SK-N-SH (cell line): ENCODE measurements at regions not wholly inside any gene's neighbourhood (a gene's known extent, or its start where the extent isn't known, plus 50 kb on each side); places are given as distances from the start of the nearest gene placed in this dataset.

Source experiments
- CTCF ChIA-PET: fragments of 300-600, 350-600 bp; formaldehyde crosslinking; extraction: SDS; loops from one replicate; lab custom pipeline; 2021; lab: Yijun Ruan, JAX
- POLR2A ChIA-PET: fragments of 350-600 bp; sonication (Branson Sonifier 250); formaldehyde crosslinking; extraction: SDS; loops from one replicate; lab custom pipeline; 2020; ENCODE audit warnings: antibody characterized with exemption, inconsistent platforms; lab: Yijun Ruan, JAX
- DNase-seq: peaks from one replicate; pipeline ENCODE4 v3.0.0; 2012
- H2AFZ ChIP-seq: fragments of 200-600 bp; sonication (generic); 2 replicates; pipeline ENCODE4 v1.8.1; 2016; ENCODE audit warnings: antibody characterized with exemption, mild to moderate bottlenecking, low read depth
- H3F3A ChIP-seq: fragments of 200-600 bp; sonication (generic); replicated peaks from 2 replicates; pipeline ENCODE3; 2016; ENCODE audit warnings: antibody characterized with exemption, mild to moderate bottlenecking; ENCODE audit not compliant: insufficient read depth
- H3K27ac ChIP-seq, 2 experiments: fragments of 200-500 bp in 1 of 2; fragments of 200-600 bp in 1 of 2; sonication (Bioruptor generic) in 1 of 2; sonication (generic), shearing (Covaris generic) in 1 of 2; 2 replicates each; pipeline versions ENCODE4 v1.5.1 to v1.6.1; 2014 to 2016; ENCODE audit warnings: low read depth in 2 of 2, inconsistent platforms in 1 of 2, low read length in 1 of 2, mild to moderate bottlenecking in 1 of 2, mixed read lengths in 1 of 2
- H3K27me3 ChIP-seq: fragments of 200-600 bp; sonication (generic), shearing (Covaris generic); 2 replicates; pipeline ENCODE4 v1.6.1; 2016; ENCODE audit warnings: mixed run types; ENCODE audit not compliant: insufficient read depth
- H3K36me3 ChIP-seq, 2 experiments: fragments of 200-500 bp in 1 of 2; fragments of 200-600 bp in 1 of 2; sonication (Bioruptor generic) in 1 of 2; sonication (generic) in 1 of 2; replicated peaks in 1 of 2; 2 replicates each; pipeline versions ENCODE3 to v1.5.1; 2014 to 2016; ENCODE audit warnings: low read length in 1 of 2, mild to moderate bottlenecking in 1 of 2; ENCODE audit not compliant: insufficient read depth in 2 of 2, control insufficient read depth in 1 of 2
- H3K4me1 ChIP-seq, 2 experiments: fragments of 200-500 bp in 1 of 2; fragments of 200-600 bp in 1 of 2; sonication (Bioruptor generic) in 1 of 2; sonication (generic), shearing (Covaris generic) in 1 of 2; 2 replicates each; pipeline versions ENCODE4 v1.5.1 to v1.6.1; 2014 to 2016; ENCODE audit warnings: low read depth in 1 of 2, low read length in 1 of 2, mixed run types in 1 of 2; ENCODE audit not compliant: insufficient read depth in 2 of 2, control insufficient read depth in 1 of 2
- H3K4me2 ChIP-seq: fragments of 200-600 bp; sonication (generic), shearing (Covaris generic); 2 replicates; pipeline ENCODE4 v1.6.1; 2017; ENCODE audit warnings: mixed run types
- H3K4me3 ChIP-seq, 2 experiments: fragments of 200-500 bp in 1 of 2; fragments of 200-600 bp in 1 of 2; sonication (Bioruptor generic) in 1 of 2; sonication (generic), shearing (Covaris generic) in 1 of 2; 2 replicates each; pipeline versions ENCODE4 v1.5.1 to v1.8.1; 2014 to 2016; ENCODE audit warnings: low read depth in 2 of 2, inconsistent platforms in 1 of 2, low read length in 1 of 2, mild to moderate bottlenecking in 1 of 2, mixed read lengths in 1 of 2, moderate library complexity in 1 of 2
- H3K79me2 ChIP-seq: fragments of 200-600 bp; sonication (generic); 2 replicates; pipeline ENCODE4 v1.8.1; 2017; ENCODE audit warnings: mild to moderate bottlenecking; ENCODE audit not compliant: insufficient read depth
- H3K9ac ChIP-seq: fragments of 200-600 bp; sonication (generic); 2 replicates; pipeline ENCODE4 v1.6.1; 2017; ENCODE audit warnings: mixed run types
- H3K9me2 ChIP-seq: fragments of 200-600 bp; sonication (generic); 2 replicates; pipeline ENCODE4 v1.6.1; 2017; ENCODE audit warnings: mixed run types
- H3K9me3 ChIP-seq: fragments of 200-600 bp; sonication (generic); 2 replicates; pipeline ENCODE4 v1.6.1; 2017; ENCODE audit warnings: mixed run types, mild to moderate bottlenecking, moderate library complexity
- H4K20me1 ChIP-seq: fragments of 200-600 bp; sonication (generic); 2 replicates; pipeline ENCODE4 v1.6.1; 2017; ENCODE audit warnings: mild to moderate bottlenecking, mixed run types; ENCODE audit not compliant: insufficient read depth
- CHD2 ChIP-seq: fragments of 150-350 bp; IDR thresholded peaks from 2 replicates; pipeline ENCODE4 v1.6.1; 2018; ENCODE audit warnings: low read length; ENCODE audit not compliant: partially characterized antibody
- CTCF ChIP-seq: fragments of 200-600 bp; sonication (generic); IDR thresholded peaks from 2 replicates; pipeline ENCODE4 v1.6.1; 2017; ENCODE audit warnings: antibody characterized with exemption, mild to moderate bottlenecking, moderate library complexity
- GATA2 ChIP-seq: sonication (generic); formaldehyde crosslinking; IDR thresholded peaks from 2 replicates; pipeline ENCODE4 v1.5.0; 2020; ENCODE audit warnings: mild to moderate bottlenecking, missing genetic modification reagents
- JUND ChIP-seq: IDR thresholded peaks from 2 replicates; pipeline ENCODE4 v1.4.0; 2012
- POLR2AphosphoS5 ChIP-seq: IDR thresholded peaks from 2 replicates; pipeline ENCODE4 v1.6.1; 2012; ENCODE audit warnings: low read depth, low read length
- SIN3A ChIP-seq: IDR thresholded peaks from 2 replicates; pipeline ENCODE4 v1.6.1; 2012; ENCODE audit warnings: low read depth, mild to moderate bottlenecking, low read length, moderate library complexity, borderline replicate concordance
- TEAD4 ChIP-seq: IDR thresholded peaks from 2 replicates; pipeline ENCODE4 v1.4.0; 2012; ENCODE audit warnings: mild to moderate bottlenecking, borderline replicate concordance; ENCODE audit not compliant: insufficient read depth
- USF1 ChIP-seq: IDR thresholded peaks from 2 replicates; pipeline ENCODE4 v1.4.0; 2012; ENCODE audit warnings: low read depth, borderline replicate concordance
- USF2 ChIP-seq: fragments of 150-350 bp; IDR thresholded peaks from 2 replicates; pipeline ENCODE4 v1.6.1; 2017; ENCODE audit warnings: antibody characterized with exemption, low read length, low read depth, borderline replicate concordance
- WGBS: methylation state at CpG from one replicate; pipeline ENCODE4 v1.1.6; 2017; ENCODE audit warnings: low lambda C conversion rate; 5-methylcytosine and 5-hydroxymethylcytosine counted together

GRCh38 chr5:154607746-154608145 lies 129.7 kb upstream of the HAND1 start:
- Histone ChIP-seq H3K9me3 (no peaks in the 10 kb centered on the region), H3K4me2 (no peak overlapping the region), H2AFZ (no peak overlapping the region), H3K9me2 (no peaks in the 10 kb centered on the region), H3K27ac (peak overlapping the region in 1 of 2 experiments; percentile 62; a peak in 2 of 4 replicates), H3F3A (no peaks in the 10 kb centered on the region), H3K27me3 (no peaks in the 10 kb centered on the region; the same call in 1 of the 2 replicates), H3K4me3 (no peak overlapping the region), H3K4me1 (peaks cover 5 to 58% of the 10 kb centered on the region in 2 experiments; a peak in 2 of 4 replicates), H3K9ac (no peak overlapping the region), H3K36me3 (no peaks in the 10 kb centered on the region), H3K79me2 (no peaks in the 10 kb centered on the region), H4K20me1 (no peaks in the 10 kb centered on the region)
- ChIA-PET POLR2A (interaction anchor here (1.0 to 1.4 kb wide), 2 partner anchors 82 to 85 kb away, joined by 3 to 6 read pairs; no protein-coding TSS in a partner anchor), CTCF (interaction anchor here (0.6 to 10.9 kb wide), 11 partner anchors 32 to 410 kb away, joined by 3 to 179 read pairs (median 18); no protein-coding TSS in a partner anchor)
- no peak for DNase-seq
- TF ChIP-seq CTCF (no peak), JUND (no peak)
- WGBS = 89% methylated on average over 4 of the region's 4 CpGs

- ChIA-PET CTCF (interaction anchor here (0.7 to 10.9 kb wide), 6 partner anchors 22 to 631 kb away, joined by 3 to 179 read pairs (median 3); no protein-coding TSS in a partner anchor), POLR2A (interaction anchor here (1.4 to 1.5 kb wide), 2 partner anchors 83 to 128 kb away, joined by 4 to 6 read pairs; partner anchors contain the start of gene HAND1)
- Histone ChIP-seq H3K9me2 (no peaks in the 10 kb centered on the region), H3K4me3 (no peak overlapping the region), H3K9ac (no peak overlapping the region), H3K27me3 (no peaks in the 10 kb centered on the region; the same call in 1 of the 2 replicates), H3K9me3 (no peaks in the 10 kb centered on the region), H3F3A (no peaks in the 10 kb centered on the region), H4K20me1 (no peaks in the 10 kb centered on the region), H3K4me2 (no peak overlapping the region), H3K79me2 (no peaks in the 10 kb centered on the region), H3K27ac (no peak overlapping the region), H3K4me1 (peaks cover 5 to 58% of the 10 kb centered on the region in 2 experiments; a peak in 2 of 4 replicates), H2AFZ (no peak overlapping the region), H3K36me3 (no peaks in the 10 kb centered on the region)
- 89% methylated on average over 3 of the region's 4 CpGs for WGBS
- no peak for DNase-seq
- no peak for TF ChIP-seq USF2
- no peak for TF ChIP-seq TEAD4
- no peak for TF ChIP-seq CHD2
- TF ChIP-seq SIN3A = no peak
- no peak for TF ChIP-seq CTCF
- TF ChIP-seq GATA2 (CRISPR knock-in tag) = no peak
- TF ChIP-seq USF1 = no peak
- TF ChIP-seq POLR2AphosphoS5 = no peak
These were observed 128.2 kb upstream of the HAND1 start for GRCh38 chr5:154606246-154606645.
